Nephron progenitor cell (in vitro differentiated cells): ENCODE measurements at regions not wholly inside any gene's neighbourhood (a gene's known extent, or its start where the extent isn't known, plus 50 kb on each side); places are given as distances from the start of the nearest gene placed in this dataset.

ENCODE experiments used
- DNase-seq: peaks from one replicate; pipeline ENCODE4 v3.0.0; 2021
- H3K27ac Mint-ChIP-seq: 2 replicates; pipeline ENCODE4 v1.8.0; 2021; ENCODE audit warnings: mild to moderate bottlenecking, moderate library complexity, mixed read lengths
- H3K27me3 Mint-ChIP-seq: 2 replicates; pipeline ENCODE4 v1.8.0; 2021; ENCODE audit warnings: mild to moderate bottlenecking, low read depth, mixed read lengths; ENCODE audit not compliant: poor library complexity
- H3K36me3 Mint-ChIP-seq: 2 replicates; pipeline ENCODE4 v1.8.0; 2021; ENCODE audit warnings: low read depth, mixed read lengths
- H3K4me1 Mint-ChIP-seq: 2 replicates; pipeline ENCODE4 v1.8.0; 2021; ENCODE audit warnings: mixed read lengths
- H3K4me3 Mint-ChIP-seq: 2 replicates; pipeline ENCODE4 v1.8.0; 2021; ENCODE audit warnings: mild to moderate bottlenecking, moderate library complexity, mixed read lengths
- H3K9me3 Mint-ChIP-seq: 2 replicates; pipeline ENCODE4 v1.8.0; 2021; ENCODE audit warnings: mild to moderate bottlenecking, moderate library complexity, mixed read lengths
- CTCF ChIP-seq: fragments of 200-600 bp; sonication (generic); IDR thresholded peaks from 2 replicates; pipeline ENCODE4 v1.5.0; 2021; ENCODE audit warnings: antibody characterized with exemption

GRCh38 chr10:43898592-43898991 lies 249.9 kb upstream of the ZNF32 start:
- no peaks in the 10 kb centered on the region for H3K36me3 Mint-ChIP-seq
- TF ChIP-seq CTCF: no peak
- no peak for DNase-seq
- H3K4me1 Mint-ChIP-seq: peaks cover 8% of the 10 kb centered on the region
- peaks cover 3% of the 10 kb centered on the region for H3K9me3 Mint-ChIP-seq
- H3K4me3 Mint-ChIP-seq: no peak overlapping the region
- H3K27me3 Mint-ChIP-seq: peaks cover 28% of the 10 kb centered on the region
- no peak overlapping the region for H3K27ac Mint-ChIP-seq

GRCh38 chr10:43897765-43898419 lies 249.2 kb upstream of the ZNF32 start:
- Mint-ChIP-seq H3K27ac (no peak overlapping the region), H3K36me3 (no peaks in the 10 kb centered on the region), H3K27me3 (peaks cover 28% of the 10 kb centered on the region), H3K4me1 (peaks cover 13% of the 10 kb centered on the region), H3K4me3 (no peak overlapping the region), H3K9me3 (peaks cover 3% of the 10 kb centered on the region)
- no peak for TF ChIP-seq CTCF
- DNase-seq: no peak

GRCh38 chr10:43892062-43892770 lies 243.5 kb upstream of the ZNF32 start:
- peak overlapping the region; percentile 27 for H3K27ac Mint-ChIP-seq
- peaks cover 23% of the 10 kb centered on the region for H3K4me1 Mint-ChIP-seq
- DNase-seq: peak; percentile 35
- peaks cover 3% of the 10 kb centered on the region for H3K9me3 Mint-ChIP-seq
- H3K4me3 Mint-ChIP-seq: peak overlapping the region; percentile 29
- no peaks in the 10 kb centered on the region for H3K36me3 Mint-ChIP-seq
- TF ChIP-seq CTCF: no peak
- peaks cover 33% of the 10 kb centered on the region for H3K27me3 Mint-ChIP-seq

- H3K27ac Mint-ChIP-seq: no peak overlapping the region
Observed at GRCh38 chr10:43891241-43891640, 242.6 kb upstream of the ZNF32 start.

GRCh38 chr10:43890124-43890523 lies 241.4 kb upstream of the ZNF32 start:
- H3K9me3 Mint-ChIP-seq: no peaks in the 10 kb centered on the region
- peaks cover 31% of the 10 kb centered on the region for H3K27me3 Mint-ChIP-seq
- H3K36me3 Mint-ChIP-seq: no peaks in the 10 kb centered on the region
- H3K4me3 Mint-ChIP-seq: no peak overlapping the region
- no peak for DNase-seq
- H3K4me1 Mint-ChIP-seq: peaks cover 27% of the 10 kb centered on the region
- no peak overlapping the region for H3K27ac Mint-ChIP-seq
- no peak for TF ChIP-seq CTCF

More at GRCh38 chr10:43891241-43891640, 242.6 kb upstream of the ZNF32 start:
- H3K9me3 Mint-ChIP-seq: no peaks in the 10 kb centered on the region
- no peak overlapping the region for H3K4me3 Mint-ChIP-seq
- H3K36me3 Mint-ChIP-seq: no peaks in the 10 kb centered on the region
- peaks cover 23% of the 10 kb centered on the region for H3K4me1 Mint-ChIP-seq
- no peak for TF ChIP-seq CTCF
- DNase-seq: no peak
- H3K27me3 Mint-ChIP-seq: peaks cover 29% of the 10 kb centered on the region
